HepG2 (cell line): ENCODE measurements at regions not wholly inside any gene's neighbourhood (a gene's known extent, or its start where the extent isn't known, plus 50 kb on each side); places are given as distances from the start of the nearest gene placed in this dataset.

Experiments
- ATAC-seq: fragments of 200-7000 bp; cut with Tn5 transposase; 3 replicates; pipeline ENCODE4 v1.9.1; 2020; ENCODE audit warnings: mild to moderate bottlenecking, moderate library complexity
- BruUV-seq: library from RNA; stranded (reverse); fragments of 400-500 nt; replicated peaks from 2 replicates; lab custom pipeline; 2021; lab: Mats Ljungman, UMichigan
- CTCF ChIA-PET: fragments of 300-600 bp; formaldehyde crosslinking; extraction: SDS; loops from one replicate; lab custom pipeline; 2021; ENCODE audit warnings: low total read pairs, inconsistent platforms, low intra/inter-chr PET ratio; lab: Yijun Ruan, JAX
- POLR2A ChIA-PET: fragments of 350-600 bp; sonication (Branson Sonifier 250); formaldehyde crosslinking; loops from one replicate; lab custom pipeline; 2020; ENCODE audit warnings: antibody characterized with exemption, inconsistent platforms; lab: Yijun Ruan, JAX
- DNase-seq: peaks from one replicate; pipeline ENCODE4 v3.0.0-alpha.2; 2015; ENCODE audit warnings: low spot score
- FAIRE-seq: peaks from 3 replicates; lab custom pipeline; 2011; peaks lifted over from hg19 to GRCh38; lab: Jason Lieb, UNC
- H2AFZ ChIP-seq: one replicate; pipeline ENCODE4 v1.6.1; 2011; ENCODE audit warnings: low read length, inconsistent platforms
- H3K27ac ChIP-seq: fragments of 300-600 bp; 3 replicates; pipeline ENCODE4 v1.8.0; 2011; ENCODE audit warnings: mixed run types, mild to moderate bottlenecking, mixed read lengths, low read length, inconsistent platforms; ENCODE audit not compliant: insufficient read depth; ENCODE audit errors: extremely low read length
- H3K27me3 ChIP-seq, 2 experiments: fragments of 200-600 bp in 1 of 2; 2 replicates in 1 of 2; 3 replicates in 1 of 2; pipeline versions ENCODE4 v1.6.0 to v1.8.0; 2011; ENCODE audit warnings: low read length in 2 of 2, mild to moderate bottlenecking in 2 of 2, moderate library complexity in 2 of 2, inconsistent platforms in 1 of 2; ENCODE audit not compliant: insufficient read depth in 2 of 2, control insufficient read depth in 1 of 2
- H3K36me3 ChIP-seq, 2 experiments: fragments of 200-600 bp in 1 of 2; replicated peaks in 1 of 2; 2 replicates in 1 of 2; 3 replicates in 1 of 2; pipeline versions ENCODE4 v1.5.1 to v1.8.0; 2011; ENCODE audit warnings: low read length in 2 of 2, inconsistent platforms in 1 of 2; ENCODE audit not compliant: insufficient read depth in 2 of 2, control insufficient read depth in 1 of 2
- H3K4me1 ChIP-seq: 2 replicates; pipeline ENCODE4 v1.5.1; 2012; ENCODE audit warnings: low read length, inconsistent platforms; ENCODE audit not compliant: insufficient read depth
- H3K4me2 ChIP-seq: 2 replicates; pipeline ENCODE4 v1.6.0; 2011; ENCODE audit warnings: low read depth, low read length, inconsistent platforms
- H3K4me3 ChIP-seq, 3 experiments: fragments of 200-600 bp in 1 of 3; sonication (generic), shearing (Covaris generic) in 1 of 3; replicated peaks in 1 of 3; 2 replicates each; pipeline ENCODE4 v1.5.1; 2011 to 2016; ENCODE audit warnings: low read length in 3 of 3, inconsistent platforms in 2 of 3, low read depth in 2 of 3, mild to moderate bottlenecking in 2 of 3, control low read depth in 1 of 3, mixed read lengths in 1 of 3; ENCODE audit not compliant: insufficient read depth in 1 of 3
- H3K79me2 ChIP-seq: one replicate; pipeline ENCODE4 v1.6.1; 2011; ENCODE audit warnings: low read length, inconsistent platforms; ENCODE audit not compliant: insufficient read depth
- H3K9ac ChIP-seq: 2 replicates; pipeline ENCODE4 v1.6.0; 2011; ENCODE audit warnings: mild to moderate bottlenecking, low read depth, low read length, inconsistent platforms; ENCODE audit not compliant: insufficient read depth
- H3K9me3 ChIP-seq: 2 replicates; pipeline ENCODE4 v1.5.1; 2012; ENCODE audit warnings: mild to moderate bottlenecking, low read length
- H4K20me1 ChIP-seq: 2 replicates; pipeline ENCODE4 v1.6.0; 2011; ENCODE audit warnings: inconsistent platforms, mild to moderate bottlenecking, low read length, moderate library complexity; ENCODE audit not compliant: insufficient read depth
- ETV5 ChIP-seq: IDR thresholded peaks from 2 replicates; pipeline ENCODE4 v1.6.1; 2018; ENCODE audit warnings: missing biosample characterization, missing genetic modification reagents, inconsistent platforms, borderline replicate concordance
- FOXA3 ChIP-seq: IDR thresholded peaks from 2 replicates; pipeline ENCODE4 v1.6.1; 2016; ENCODE audit warnings: missing genetic modification reagents, missing compliant biosample characterization
- NFYC ChIP-seq: IDR thresholded peaks from 2 replicates; pipeline ENCODE4 v1.6.1; 2016; ENCODE audit warnings: missing genetic modification reagents, missing compliant biosample characterization
- PHF20 ChIP-seq: sonication (generic); formaldehyde crosslinking; IDR thresholded peaks from 2 replicates; pipeline ENCODE4 v1.5.0; 2020; ENCODE audit warnings: mild to moderate bottlenecking, missing genetic modification reagents
- TEAD2 ChIP-seq: sonication (generic); formaldehyde crosslinking; IDR thresholded peaks from 2 replicates; pipeline ENCODE4 v1.9.0; 2021; ENCODE audit warnings: missing genetic modification reagents
- XRCC5 ChIP-seq: fragments of 200-400 bp; formaldehyde crosslinking; optimal IDR thresholded peaks from 2 replicates; pipeline ENCODE3; 2017; ENCODE audit warnings: mild to moderate bottlenecking, low read length
- ZKSCAN8 ChIP-seq: IDR thresholded peaks from 2 replicates; pipeline ENCODE4 v1.6.1; 2016; ENCODE audit warnings: borderline replicate concordance, missing genetic modification reagents, missing compliant biosample characterization
- ZNF773 ChIP-seq: sonication (generic); formaldehyde crosslinking; IDR thresholded peaks from 2 replicates; pipeline ENCODE4 v1.4.0; 2020; ENCODE audit warnings: missing genetic modification reagents, borderline replicate concordance
- ZSCAN21 ChIP-seq: sonication (generic); formaldehyde crosslinking; IDR thresholded peaks from 2 replicates; pipeline ENCODE4 v1.8.0; 2022; ENCODE audit warnings: mild to moderate bottlenecking, missing genetic modification reagents, moderate library complexity, borderline replicate concordance
- WGBS: methylation state at CpG from one replicate; pipeline ENCODE4 v1.1.6; 2017; ENCODE audit warnings: low lambda C conversion rate; 5-methylcytosine and 5-hydroxymethylcytosine counted together
- in situ Hi-C: cut with HindIII; loops from 2 replicates; pipeline ENCODE4 v1.10.0; 2017; ENCODE audit warnings: low pct_unique_long_range_greater_than_20kb; ENCODE audit not compliant: extremely low pct_ligation_motif_present
- intact Hi-C: fragments of 100-400 bp; cut with micrococcal nuclease; formaldehyde crosslinking; loops from one replicate; pipeline ENCODE4 v1.10.0; 2022; ENCODE audit not compliant: unreplicated experiment
- TF ChIP-seq, protein P1 (sequence below): sonication (generic); formaldehyde crosslinking; IDR thresholded peaks from 2 replicates; pipeline ENCODE4 v1.5.1; 2020; ENCODE audit warnings: missing genetic modification reagents, mild to moderate bottlenecking, borderline replicate concordance
- TF ChIP-seq, protein P2 (sequence below), 2 experiments: sonication (generic) in 1 of 2; formaldehyde crosslinking in 1 of 2; IDR thresholded peaks; 2 replicates each; pipeline versions ENCODE4 v1.4.0 to v1.6.1; 2016 to 2020; ENCODE audit warnings: borderline replicate concordance in 1 of 2, low read depth in 1 of 2, mild to moderate bottlenecking in 1 of 2, missing genetic modification reagents in 1 of 2
- TF ChIP-seq, protein P3 (sequence below): sonication (generic); formaldehyde crosslinking; IDR thresholded peaks from 2 replicates; pipeline ENCODE4 v1.9.0; 2021; ENCODE audit warnings: missing genetic modification reagents, mild to moderate bottlenecking, borderline replicate concordance

DNA sequence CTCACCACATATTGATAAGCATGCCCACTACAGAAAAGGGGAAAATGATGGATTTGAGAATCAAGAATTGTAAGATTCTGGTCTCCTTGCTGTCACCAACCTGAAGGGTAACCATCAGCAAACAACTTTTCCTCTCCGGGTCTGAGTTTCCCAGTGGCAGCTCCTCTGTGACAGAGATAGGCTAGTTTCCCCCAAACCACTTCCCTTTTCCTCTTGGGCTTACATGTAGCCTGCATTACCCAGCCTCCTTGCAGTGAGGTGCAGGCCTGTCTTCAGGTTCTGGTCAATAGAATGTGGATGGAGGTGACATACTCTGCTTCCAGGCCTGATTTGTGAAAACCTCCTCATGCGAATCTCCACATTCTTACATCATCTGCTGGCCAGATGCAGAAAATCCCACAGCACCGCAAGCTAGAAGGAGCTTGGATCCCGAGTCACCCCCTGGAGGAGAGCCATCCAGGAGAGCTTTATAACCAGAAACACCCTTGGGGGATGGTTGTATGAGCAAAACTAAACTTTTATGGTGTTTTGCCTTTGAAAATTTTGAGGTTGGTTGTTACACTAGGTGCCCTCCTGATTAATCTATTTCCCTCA lies 206.1 kb downstream of the RGS3 start:
- no peak for FAIRE-seq

More for the DNA sequence above, 206.1 kb downstream of the RGS3 start:
- Histone ChIP-seq H3K4me2 (no peak overlapping the region), H3K9ac (no peak overlapping the region), H4K20me1 (no peaks in the 10 kb centered on the region), H3K9me3 (no peaks in the 10 kb centered on the region), H3K36me3 (no peaks in the 10 kb centered on the region), H2AFZ (no peak overlapping the region), H3K4me3 (no peak overlapping the region), H3K27me3 (peaks cover 3 to 15% of the 10 kb centered on the region in 2 experiments; a peak in 2 of 5 replicates), H3K4me1 (no peaks in the 10 kb centered on the region), H3K27ac (no peak overlapping the region), H3K79me2 (no peaks in the 10 kb centered on the region)
- ATAC-seq, result no peak
- CTCF ChIA-PET, result no interaction called here
- no TSS peak for BruUV-seq
- no peak for DNase-seq
- 37% methylated on average over 4 of the region's 4 CpGs for WGBS
- POLR2A ChIA-PET, result no interaction called here
- intact Hi-C loops (no loop called here), in situ Hi-C loops (no loop called here)
- TF ChIP-seq TEAD2 (CRISPR knock-in tag), result no peak
- TF ChIP-seq ETV5 (CRISPR knock-in tag), result no peak
- TF ChIP-seq FOXA3 (CRISPR knock-in tag), result no peak
- TF ChIP-seq, protein P1, sequence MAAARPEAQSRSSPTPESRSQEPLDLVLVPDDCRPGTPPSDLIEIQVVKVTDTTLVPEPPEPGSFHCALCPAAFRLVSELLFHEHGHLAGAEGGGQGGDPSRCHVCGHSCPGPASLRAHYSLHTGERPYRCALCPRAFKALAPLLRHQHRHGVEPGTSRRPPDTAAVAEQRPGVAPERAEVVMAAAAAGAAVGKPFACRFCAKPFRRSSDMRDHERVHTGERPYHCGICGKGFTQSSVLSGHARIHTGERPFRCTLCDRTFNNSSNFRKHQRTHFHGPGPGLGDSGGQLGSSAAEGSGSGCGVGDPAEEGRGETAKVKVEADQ (CRISPR knock-in tag), result no peak
- no peak for TF ChIP-seq NFYC (CRISPR knock-in tag)
- no peak for TF ChIP-seq XRCC5
- no peak for TF ChIP-seq ZSCAN21
- TF ChIP-seq, protein P2, sequence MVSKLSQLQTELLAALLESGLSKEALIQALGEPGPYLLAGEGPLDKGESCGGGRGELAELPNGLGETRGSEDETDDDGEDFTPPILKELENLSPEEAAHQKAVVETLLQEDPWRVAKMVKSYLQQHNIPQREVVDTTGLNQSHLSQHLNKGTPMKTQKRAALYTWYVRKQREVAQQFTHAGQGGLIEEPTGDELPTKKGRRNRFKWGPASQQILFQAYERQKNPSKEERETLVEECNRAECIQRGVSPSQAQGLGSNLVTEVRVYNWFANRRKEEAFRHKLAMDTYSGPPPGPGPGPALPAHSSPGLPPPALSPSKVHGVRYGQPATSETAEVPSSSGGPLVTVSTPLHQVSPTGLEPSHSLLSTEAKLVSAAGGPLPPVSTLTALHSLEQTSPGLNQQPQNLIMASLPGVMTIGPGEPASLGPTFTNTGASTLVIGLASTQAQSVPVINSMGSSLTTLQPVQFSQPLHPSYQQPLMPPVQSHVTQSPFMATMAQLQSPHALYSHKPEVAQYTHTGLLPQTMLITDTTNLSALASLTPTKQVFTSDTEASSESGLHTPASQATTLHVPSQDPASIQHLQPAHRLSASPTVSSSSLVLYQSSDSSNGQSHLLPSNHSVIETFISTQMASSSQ (IDR thresholded peaks at IDR 0.05; ENCODE audit: low read depth), result no peak
- TF ChIP-seq, protein P2 (CRISPR knock-in tag; IDR thresholded peaks at IDR 0.05; ENCODE audit: borderline replicate concordance), result no peak
- TF ChIP-seq, protein P3, sequence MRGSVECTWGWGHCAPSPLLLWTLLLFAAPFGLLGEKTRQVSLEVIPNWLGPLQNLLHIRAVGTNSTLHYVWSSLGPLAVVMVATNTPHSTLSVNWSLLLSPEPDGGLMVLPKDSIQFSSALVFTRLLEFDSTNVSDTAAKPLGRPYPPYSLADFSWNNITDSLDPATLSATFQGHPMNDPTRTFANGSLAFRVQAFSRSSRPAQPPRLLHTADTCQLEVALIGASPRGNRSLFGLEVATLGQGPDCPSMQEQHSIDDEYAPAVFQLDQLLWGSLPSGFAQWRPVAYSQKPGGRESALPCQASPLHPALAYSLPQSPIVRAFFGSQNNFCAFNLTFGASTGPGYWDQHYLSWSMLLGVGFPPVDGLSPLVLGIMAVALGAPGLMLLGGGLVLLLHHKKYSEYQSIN (CRISPR knock-in tag), result no peak
- TF ChIP-seq ZKSCAN8 (CRISPR knock-in tag), result no peak
- TF ChIP-seq PHF20, result no peak
- TF ChIP-seq ZNF773 (CRISPR knock-in tag), result no peak
